GM18858 (cell line): ENCODE measurements at regions not wholly inside any gene's neighbourhood (a gene's known extent, or its start where the extent isn't known, plus 50 kb on each side); places are given as distances from the start of the nearest gene placed in this dataset.

Source experiments
- ATAC-seq: cut with Tn5 transposase; IDR thresholded peaks from one replicate; pipeline ENCODE4 v1.9.1; 2021; ENCODE audit not compliant: unreplicated experiment

DNA sequence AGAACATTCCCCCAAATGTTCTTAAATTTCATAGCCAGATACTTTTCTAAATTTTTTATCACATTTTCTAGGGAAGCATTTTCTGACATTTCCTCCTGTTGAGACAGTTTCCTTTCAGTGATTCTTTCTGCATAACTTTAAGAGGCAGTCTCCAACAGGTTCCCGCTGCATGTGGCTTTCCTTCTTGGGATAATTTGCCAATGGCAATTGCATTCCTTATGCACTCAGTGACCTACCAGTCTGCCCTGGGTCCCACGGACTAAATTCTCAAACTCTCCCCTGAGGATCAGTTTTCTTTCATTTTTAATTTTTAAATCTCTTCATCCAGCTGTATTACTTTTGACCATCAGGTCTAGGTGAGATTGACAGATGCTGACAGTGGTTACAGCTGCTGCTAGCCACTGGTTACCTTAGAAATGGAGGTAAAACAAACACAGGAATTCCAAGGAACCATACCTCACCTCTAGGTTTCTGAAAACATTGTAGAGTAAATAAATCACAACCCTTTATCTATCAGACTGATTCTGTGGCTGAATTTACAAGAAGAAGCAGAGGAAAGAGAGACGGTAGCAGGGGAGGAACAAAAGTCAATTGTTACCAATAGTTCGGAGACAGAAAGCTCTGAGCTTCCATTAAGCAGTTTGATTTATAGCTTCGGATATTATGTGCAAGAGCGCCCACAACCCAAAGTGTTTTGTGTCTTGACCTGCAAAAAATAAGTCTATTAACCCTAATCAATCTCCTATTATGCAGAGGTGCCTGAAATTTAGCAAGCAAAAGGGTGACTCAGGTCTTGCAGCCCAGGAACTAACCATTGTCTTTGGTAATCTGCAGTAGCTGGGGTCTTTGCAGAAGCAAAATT, 216.0 kb downstream of the PMP22 start:
- no peak for ATAC-seq

DNA sequence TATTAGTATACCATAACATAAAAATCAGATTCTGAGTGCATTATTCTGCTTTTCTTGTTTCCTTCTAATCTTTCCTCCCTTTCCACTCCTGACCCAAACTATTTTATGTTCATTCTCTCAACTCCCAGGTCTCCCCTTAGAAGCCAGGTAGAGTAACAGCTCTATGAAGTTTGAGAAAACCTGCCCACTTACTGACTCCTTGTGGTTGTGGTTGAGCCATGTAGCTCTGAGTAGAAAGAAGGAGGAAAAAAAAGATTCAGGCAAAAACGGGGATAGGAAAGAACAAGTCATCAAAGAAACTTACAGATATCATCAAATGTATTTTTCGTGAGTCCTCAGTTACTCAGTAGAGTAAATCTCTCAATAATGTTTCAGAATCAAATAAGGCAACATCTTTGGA, 216.7 kb downstream of the PMP22 start:
- ATAC-seq: no peak

DNA sequence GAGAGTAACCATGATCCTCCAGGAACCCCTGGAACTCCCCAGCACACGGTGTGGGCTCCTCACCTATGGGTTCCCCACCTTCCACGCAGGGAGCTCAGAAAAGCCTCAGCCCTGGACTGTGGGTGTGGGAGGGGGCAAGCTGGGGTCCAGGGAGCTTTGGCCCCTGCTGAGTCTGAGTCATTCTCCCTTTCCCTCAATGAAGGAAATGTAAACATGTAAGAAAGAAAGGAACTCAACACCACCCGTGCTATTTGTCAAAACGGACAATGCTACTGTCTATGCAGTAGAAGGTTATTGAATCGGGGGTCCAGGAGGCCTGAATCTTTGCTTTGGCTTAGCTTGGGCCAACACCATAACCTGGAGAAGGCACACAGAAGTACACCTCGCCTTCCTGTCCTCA, 222.8 kb downstream of the PMP22 start:
- ATAC-seq: no peak

DNA sequence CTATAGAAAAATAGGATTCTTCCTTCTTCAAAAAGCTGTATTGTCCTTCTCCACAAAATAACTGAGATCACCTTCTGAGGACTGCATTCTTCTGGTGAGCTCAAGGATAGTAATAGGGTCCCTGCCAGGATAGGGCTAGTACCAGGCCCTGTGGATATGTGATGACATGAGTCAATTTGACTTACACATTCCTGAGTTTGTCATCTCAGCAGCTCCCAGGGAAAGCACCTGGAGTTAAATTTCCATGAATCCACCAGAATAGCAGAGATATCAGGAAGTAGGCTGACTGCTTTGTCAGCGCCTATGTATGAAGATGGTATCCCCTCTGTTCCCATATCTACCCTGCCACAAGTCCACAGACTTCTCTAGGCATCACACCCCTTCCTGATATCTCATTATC, 225.8 kb downstream of the PMP22 start:
- no peak for ATAC-seq

DNA sequence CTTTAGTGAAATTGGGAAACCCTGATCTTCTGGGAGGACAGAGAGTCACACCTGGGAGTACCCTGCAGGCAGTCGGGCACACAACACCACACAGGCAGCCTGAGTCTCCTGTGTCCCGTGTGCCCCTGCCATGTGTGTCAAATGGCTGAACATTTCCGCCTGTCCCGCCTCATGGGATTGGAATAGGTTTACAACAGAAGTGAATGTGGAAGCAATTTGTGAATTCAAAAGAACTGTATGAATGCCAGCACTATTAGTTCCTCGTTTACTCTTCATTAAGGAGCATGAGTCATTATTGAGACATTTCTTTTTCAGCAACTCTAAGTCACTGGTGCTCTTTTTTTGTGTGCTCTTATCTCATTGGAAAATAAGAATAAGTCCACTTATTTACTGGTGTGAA, 226.5 kb downstream of the PMP22 start:
- no peak for ATAC-seq

DNA sequence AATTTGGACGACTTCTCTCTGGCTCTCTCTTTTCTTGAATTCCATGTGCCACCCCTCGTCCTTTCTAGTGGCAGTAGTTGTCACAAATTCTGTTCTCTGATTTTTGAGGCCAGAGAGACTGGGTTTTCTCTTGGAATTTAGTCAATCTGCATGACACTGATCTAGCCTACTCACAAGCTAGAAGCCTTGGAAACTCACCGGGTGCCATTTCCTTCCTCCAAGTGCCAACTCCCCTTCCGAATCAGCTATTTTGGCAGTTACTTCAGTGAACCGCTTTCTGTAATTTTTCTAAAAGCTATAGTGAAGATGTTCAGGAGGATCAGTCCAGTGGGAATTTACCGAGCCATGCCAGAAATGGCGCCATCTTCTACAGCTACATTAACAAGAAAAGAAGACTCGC, 228.9 kb downstream of the PMP22 start:
- no peak for ATAC-seq

DNA sequence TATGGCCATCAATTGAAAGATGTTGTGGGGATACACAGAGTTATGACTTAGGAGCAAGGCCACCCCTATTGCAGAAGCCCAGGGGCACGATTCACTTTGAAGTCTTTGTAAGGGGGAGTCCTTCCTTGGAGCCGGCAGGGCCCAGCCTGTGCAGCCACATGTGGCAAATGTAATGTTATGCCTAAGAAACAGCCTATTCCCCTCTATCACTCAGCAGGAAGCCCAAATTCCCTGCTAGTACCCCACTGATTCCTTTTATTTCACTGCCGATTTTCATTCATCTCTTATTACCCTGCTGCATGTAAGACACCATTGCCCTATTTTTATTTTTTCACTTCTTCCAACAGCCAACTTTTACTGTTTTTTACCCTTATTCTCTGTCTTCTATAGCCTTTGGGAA, 233.2 kb downstream of the PMP22 start:
- no peak for ATAC-seq

DNA sequence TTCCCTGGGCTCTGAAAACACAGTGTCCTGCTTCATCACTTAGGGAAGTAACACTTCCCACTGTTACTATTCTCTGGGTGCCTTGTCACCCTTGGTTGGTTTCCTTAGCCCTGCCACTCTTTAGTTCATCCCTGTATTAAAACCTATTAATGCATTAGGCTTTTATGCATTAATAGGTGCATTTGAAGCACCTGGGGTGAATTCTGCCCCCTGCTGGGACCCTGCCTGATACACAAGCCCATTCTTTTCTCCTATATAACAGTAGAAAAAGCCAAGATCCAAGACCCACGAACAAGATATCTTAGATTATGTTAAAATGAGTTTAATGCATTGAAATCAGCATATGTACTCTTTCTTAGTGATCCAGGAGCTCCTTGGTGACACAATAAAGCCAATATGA, 235.7 kb downstream of the PMP22 start:
- ATAC-seq: no peak

DNA sequence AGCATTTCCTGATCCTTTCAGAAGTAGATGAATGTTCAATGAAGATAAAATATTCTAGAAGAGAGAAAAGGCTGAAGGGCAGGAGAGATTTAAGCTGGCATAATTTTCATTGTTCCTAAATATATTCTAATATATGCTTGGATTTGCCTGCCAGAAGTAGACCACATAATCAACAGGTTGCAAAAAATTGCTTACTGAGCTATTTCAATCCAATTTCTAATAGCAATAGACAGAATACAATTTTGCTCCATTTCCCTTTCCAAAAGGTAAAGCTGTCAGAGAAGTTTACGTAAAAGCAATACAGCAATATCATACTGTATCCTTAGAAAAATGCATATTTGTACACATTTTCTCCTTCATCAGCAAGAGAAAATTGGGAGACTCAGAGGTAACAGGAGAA, 237.3 kb downstream of the PMP22 start:
- ATAC-seq: no peak

DNA sequence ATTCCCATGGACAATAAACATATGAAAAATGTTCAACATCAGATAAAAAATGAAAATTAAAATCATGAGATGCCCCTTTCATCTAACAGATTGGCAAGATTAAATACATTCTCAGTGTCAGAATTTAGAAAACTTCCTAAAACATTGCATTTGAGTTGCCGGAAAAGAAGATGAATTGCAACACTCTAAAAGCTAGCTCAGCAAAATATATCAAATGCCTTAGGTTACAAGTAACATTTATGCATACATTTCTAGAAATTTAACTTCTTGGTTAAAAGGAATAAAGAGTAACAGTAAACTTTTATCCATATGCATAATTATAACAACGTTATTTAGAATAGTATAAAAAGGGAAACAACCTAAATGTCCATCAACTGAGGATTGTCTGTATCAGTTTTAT, 239.0 kb downstream of the PMP22 start:
- ATAC-seq: no peak

DNA sequence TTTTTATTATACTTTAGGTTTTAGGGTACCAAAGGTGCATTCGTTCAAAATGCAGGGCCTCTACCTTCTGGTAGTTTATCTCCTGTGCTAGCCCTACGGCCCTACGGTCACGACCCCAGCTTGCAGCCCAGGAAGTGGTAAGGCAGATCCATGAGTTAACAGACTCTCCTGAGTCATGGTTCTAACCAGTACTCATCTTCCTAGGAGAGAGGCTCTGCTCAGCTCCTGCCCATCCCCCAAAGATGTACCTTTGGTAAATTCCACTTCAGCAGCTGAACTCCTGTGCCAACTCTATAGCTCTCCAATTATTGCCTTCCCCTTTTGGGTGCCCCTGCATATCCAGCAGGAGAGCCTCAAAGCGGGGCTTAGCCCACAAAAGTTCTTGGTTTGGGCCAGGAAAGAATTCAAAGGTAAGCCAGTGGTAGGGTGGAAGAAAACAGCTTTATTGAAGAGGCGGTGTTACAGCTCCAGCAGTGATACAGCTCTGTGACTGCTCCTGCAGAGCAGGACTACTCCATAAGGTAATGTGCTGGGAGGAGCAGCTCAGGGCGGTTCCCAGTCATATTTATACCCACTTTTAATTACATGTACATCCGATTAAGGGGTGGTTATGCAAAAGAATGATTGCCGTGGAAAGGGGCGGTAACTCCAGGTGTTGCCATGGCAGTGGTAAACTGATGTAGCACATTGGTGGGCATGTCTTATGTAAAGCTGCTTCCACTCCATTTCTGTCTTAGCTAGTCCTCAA, 241.4 kb downstream of the PMP22 start:
- ATAC-seq: no peak

DNA sequence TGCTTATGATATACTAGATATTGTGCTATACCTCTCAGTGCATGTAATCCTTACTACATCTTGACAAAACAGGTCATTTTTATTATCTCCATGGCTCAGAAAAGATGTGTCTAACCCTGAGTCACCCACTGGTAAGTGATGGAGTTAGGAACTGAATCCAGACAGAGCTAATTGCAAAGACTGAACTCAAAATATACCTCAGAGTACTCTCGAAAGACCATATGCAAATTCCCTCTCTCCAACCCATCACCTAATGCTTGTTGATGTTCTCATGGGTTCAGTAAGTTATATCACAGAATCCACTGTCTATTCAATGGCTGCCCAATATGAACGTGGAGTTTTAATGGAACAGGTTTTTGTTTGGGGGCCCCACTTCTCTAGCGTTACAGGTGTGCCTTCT, 246.0 kb downstream of the PMP22 start:
- ATAC-seq: no peak

DNA sequence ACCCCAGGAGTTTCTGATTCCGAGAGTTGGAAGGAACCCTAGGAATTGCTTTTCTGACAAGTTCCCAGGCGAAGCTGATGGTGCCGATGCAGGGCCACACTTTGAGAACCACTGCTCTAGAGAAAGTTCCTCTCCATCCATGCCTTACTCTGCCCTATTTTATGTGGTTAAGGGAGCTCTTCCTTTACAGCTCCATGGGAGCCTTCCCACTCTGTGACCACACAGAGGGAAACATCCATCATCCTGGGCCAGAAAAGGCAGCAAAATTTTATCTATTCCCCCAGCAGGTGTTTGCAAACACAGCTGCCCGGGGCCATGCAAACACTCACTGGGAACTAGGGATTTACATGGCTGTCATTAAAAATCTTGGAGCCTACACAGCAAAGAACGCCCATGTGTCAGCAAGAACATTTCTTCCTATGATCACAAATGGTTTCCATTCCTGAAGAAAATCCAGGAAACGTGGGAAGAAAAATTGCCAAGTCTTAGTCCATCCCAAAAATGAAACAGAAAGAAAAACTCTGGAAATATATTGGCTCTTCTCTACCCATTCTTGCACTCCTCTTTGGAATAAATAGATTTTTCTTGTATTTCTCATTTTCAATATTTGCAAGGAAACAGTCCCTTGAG, 252.7 kb downstream of the PMP22 start:
- ATAC-seq: no peak

DNA sequence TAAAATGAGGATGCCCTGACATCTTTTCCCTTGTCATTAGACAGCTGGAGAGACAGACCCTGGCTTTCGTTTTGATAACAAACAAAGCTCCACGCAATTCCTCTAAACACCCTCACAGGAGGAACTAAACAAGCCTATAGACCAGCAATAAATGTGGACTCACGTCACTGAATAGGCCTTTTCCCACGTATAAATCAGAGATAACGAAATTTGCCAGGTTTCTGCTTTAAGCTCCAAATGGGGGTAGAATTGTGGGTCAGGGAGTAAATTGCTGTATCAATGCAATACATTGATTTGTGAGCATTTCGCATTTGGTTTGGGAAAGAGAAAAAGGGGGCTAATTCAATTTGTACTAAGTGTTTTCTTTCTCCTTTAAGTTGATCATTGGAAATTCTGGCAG, 256.0 kb downstream of the PMP22 start:
- ATAC-seq: no peak

DNA sequence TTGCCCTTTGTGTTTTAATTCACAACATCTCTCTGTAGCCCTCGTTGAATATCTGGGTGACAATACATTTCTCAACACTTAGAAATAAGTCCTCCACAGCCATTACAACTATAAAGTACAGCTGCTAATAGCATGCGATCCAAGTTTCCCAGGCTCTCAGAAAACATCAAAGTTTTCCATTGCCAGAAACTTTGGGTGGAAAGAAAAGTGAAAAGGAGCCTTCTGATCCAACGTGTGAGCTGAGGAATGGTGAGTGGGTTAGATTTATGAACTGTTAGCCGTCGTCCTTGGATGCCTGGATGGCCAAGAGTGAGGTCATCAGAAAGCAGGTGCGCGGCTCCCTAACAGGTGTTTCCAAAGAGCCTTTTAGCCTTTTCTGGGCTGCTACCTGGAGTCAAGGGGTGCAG, 258.0 kb downstream of the PMP22 start:
- no peak for ATAC-seq

DNA sequence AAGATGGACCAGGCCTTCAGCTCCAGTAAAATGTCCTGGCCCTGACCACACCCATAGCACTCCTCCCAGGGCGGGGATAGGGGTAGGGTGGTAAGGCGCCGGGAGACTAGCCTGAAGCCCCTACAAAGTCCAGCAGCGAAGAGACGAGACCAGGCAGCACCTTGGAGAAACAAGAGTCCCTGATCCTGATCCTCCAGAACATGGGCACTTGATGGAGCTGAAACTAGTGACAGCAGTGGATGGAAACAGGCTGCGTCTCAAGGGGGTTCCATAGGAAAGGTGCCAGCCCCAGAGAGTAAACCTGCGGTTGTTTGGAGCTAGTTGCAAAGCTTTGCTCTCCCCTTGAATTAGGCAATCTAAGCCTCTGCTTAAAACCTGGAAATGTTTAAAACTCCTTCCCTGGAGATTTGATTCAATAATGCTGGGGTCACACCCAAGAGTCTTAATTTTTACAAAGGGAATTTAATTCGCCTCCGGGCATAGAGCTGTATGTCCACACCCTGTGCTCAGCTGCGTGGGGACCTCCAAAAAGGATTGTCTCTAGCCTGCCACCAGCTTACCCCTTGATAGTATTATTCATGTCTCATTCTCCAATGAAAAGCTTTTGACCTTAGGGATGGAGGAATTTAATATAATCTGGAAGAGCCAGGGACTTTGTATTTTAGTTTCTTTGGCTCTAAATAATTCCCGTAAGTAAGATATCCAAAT, 258.6 kb downstream of the PMP22 start:
- ATAC-seq: no peak

DNA sequence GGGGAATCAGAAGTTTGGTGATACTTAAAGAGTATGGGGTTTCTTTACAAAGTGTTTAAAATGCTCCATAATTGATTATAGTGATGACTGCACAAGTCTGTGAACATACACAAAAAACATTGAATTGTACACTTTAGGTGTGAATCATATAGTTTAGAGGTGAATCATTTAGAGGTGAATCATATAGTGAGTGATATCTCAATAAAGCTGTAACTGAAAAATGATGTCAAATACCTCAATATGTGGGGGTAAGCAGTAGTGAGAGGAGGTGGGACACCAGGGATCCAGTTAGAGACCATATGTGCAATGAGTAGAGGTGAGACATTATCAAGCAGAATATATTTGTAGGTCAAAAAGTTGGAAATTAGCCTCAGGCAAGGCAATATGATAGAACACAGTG, 264.5 kb downstream of the PMP22 start:
- ATAC-seq: no peak

DNA sequence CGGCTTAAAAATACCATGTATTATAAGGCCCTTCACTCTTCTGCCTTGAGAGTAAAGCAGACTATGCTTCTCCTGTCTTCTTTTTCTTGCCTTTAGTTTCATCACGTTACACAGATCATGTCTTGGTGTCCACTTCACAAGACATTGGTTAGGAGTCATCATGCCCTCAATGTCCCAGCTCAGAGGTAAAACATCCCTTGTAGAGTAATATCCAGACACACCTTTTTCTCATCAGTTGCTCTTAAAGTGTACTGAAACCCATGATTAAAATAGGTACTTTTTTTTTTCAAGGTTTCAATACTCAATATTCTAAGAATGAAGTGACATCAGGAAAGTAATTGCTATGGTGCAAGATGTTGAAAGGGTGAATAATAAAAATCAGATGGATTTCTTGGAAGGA, 267.8 kb downstream of the PMP22 start:
- ATAC-seq: no peak

DNA sequence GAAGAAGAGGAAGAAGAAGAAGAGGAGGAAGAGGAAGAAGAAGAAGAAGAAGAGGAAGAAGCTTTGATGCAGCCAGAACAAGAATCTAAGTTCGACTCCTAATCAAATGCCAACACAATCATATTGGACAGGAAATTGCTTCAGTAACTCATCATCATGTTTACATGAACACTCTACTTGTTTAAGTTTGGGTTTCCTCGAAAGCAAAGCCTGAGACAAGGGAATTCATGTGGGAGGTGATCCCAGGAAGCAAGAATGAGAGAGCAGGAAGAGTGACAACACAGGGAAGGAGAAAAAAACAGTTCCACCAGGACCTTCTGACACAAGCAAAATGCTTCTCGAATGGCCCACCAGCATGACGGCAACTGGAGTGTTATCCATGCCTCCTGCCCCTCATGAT, 279.0 kb downstream of the PMP22 start:
- no peak for ATAC-seq

DNA sequence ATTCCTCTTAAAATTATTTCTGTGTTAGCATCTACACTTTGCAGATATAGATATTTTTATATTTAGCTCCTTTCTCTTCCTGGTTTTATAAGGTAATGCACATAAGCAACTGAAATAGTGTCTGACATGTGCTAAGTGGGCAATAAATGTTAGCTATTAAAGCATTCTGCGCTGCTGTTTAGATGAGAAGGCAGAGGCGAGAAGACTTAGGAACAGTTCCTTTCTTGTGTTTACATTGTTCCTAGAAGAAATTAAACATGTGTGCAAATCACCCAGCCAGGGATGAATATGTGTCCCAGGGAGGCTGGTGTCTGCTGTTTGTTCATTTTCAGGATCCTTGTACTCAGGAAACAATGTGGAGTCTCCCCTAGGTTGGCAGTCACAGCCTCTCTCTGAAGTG, 292.3 kb downstream of the PMP22 start:
- no peak for ATAC-seq

DNA sequence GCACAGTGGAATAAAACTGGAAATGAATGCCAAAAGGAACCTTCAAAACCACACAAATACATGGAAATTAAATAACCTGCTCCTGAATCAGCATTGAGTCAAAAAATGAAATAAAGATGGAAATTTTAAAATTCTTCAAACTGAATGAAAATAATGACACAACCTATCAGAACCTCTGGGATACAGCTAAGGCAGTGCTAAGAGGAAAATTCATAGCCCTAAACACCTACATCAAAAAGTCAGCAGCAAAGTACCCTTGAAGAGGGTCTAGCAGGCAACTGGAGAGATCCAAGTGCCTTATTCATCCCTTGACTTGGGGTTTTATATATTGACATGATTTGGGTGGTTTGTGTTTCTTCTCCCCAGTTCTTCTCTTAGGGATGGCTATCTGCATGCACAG, 294.1 kb downstream of the PMP22 start:
- ATAC-seq: no peak
